PFSK-1 (cell line): ENCODE measurements at regions not wholly inside any gene's neighbourhood (a gene's known extent, or its start where the extent isn't known, plus 50 kb on each side); places are given as distances from the start of the nearest gene placed in this dataset.

Source experiments
- FOXP2 ChIP-seq: optimal IDR thresholded peaks from 2 replicates; pipeline ENCODE3; 2011; ENCODE audit warnings: borderline replicate concordance, control low read depth, inconsistent platforms; ENCODE audit not compliant: insufficient read depth; ENCODE audit errors: extremely low read length, extremely low read depth
- POLR2AphosphoS5 ChIP-seq: IDR thresholded peaks from 2 replicates; pipeline ENCODE4 v1.6.1; 2012; ENCODE audit warnings: low read depth, mild to moderate bottlenecking, control low read depth, low read length, moderate library complexity
- REST ChIP-seq, 2 experiments: IDR thresholded peaks; 2 replicates each; pipeline versions ENCODE4 v1.6.1 to v1.8.0; 2011 to 2012; ENCODE audit warnings: low read depth in 2 of 2, low read length in 2 of 2, control low read depth in 1 of 2, inconsistent platforms in 1 of 2, mild to moderate bottlenecking in 1 of 2, moderate library complexity in 1 of 2; ENCODE audit not compliant: insufficient read depth in 1 of 2
- SIN3A ChIP-seq: IDR thresholded peaks from 2 replicates; pipeline ENCODE4 v1.6.1; 2012; ENCODE audit warnings: mild to moderate bottlenecking, low read length, moderate library complexity, borderline replicate concordance; ENCODE audit not compliant: insufficient read depth
- TAF1 ChIP-seq: IDR thresholded peaks from 2 replicates; pipeline ENCODE4 v1.6.1; 2012; ENCODE audit warnings: low read length, control low read depth, borderline replicate concordance; ENCODE audit not compliant: insufficient read depth

DNA sequence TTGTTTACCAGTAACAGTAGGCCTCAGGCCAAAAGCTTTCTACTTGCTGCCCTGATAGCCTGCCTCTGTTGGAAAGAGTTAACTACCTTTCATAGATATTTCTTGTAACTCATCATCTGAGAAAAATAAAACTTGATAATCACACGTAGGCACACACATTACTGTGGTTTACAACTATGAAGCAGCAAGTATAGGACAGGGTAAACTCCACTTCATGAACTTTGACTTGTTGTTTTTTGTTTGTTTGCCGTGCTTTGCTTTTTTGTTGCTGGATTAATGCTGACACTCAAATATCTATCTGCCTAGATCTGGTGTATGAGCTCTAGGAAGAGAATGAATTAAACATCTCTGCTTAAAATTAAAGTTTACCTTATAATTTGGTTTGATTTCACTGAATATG is 924.7 kb upstream of the ADGRL2 start:
- no peak for TF ChIP-seq SIN3A
- TF ChIP-seq POLR2AphosphoS5: no peak
- TF ChIP-seq REST (IDR thresholded peaks at IDR 0.05; ENCODE audit: insufficient read depth in 1 of 2, low read depth in 2 of 2, low read length in 2 of 2): no peak
- TF ChIP-seq FOXP2: no peak

DNA sequence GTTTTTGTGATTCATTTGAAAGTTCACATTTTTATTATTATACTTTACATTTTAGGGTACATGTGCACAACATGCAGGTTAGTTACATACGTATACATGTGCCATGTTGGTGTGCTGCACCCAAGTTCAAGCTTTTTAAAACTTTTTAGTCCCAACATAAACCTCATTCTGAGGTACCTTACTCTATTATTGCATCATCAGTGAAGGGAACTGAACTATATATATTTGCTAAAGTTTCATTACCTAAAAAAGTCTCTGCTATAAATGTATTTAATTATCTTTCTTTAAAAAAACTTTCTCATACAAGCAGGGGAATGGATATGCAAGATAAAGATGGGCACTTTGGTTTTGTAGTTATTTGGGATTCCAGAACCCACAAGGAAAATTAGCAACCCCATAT is 931.4 kb upstream of the ADGRL2 start:
- no peak for TF ChIP-seq POLR2AphosphoS5
- no peak for TF ChIP-seq TAF1
- no peak for TF ChIP-seq SIN3A
- no peak for TF ChIP-seq REST (IDR thresholded peaks at IDR 0.05; ENCODE audit: insufficient read depth in 1 of 2, low read depth in 2 of 2, low read length in 2 of 2)
- TF ChIP-seq FOXP2: no peak

GRCh38 chr1:80847904-80848303 is 952.8 kb upstream of the ADGRL2 start:
- TF ChIP-seq FOXP2: no peak
- TF ChIP-seq POLR2AphosphoS5: no peak
- TF ChIP-seq TAF1: no peak
- no peak for TF ChIP-seq REST (IDR thresholded peaks at IDR 0.05; ENCODE audit: insufficient read depth in 1 of 2, low read depth in 2 of 2, low read length in 2 of 2)
- no peak for TF ChIP-seq SIN3A

DNA sequence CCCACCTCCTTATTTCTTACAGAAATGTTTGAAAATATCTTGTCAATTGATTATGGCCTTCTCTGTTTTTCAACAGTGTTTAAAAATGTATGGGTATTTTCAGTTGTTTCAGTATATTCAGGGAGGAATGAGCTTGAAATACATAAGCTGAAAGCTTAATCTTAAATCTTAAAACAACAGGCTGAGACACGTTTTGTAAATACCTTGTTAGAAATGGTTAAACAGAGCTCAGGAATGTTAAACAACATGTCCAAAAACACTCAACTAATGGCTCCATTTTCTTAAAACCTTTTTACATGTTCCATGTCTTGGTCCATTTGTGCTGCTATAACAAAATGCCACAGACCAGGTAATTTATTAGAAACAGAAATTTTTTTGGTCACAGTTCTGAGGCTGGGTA is 953.8 kb upstream of the ADGRL2 start:
- TF ChIP-seq SIN3A: no peak
- TF ChIP-seq TAF1: no peak
- no peak for TF ChIP-seq FOXP2
- no peak for TF ChIP-seq REST (IDR thresholded peaks at IDR 0.05; ENCODE audit: insufficient read depth in 1 of 2, low read depth in 2 of 2, low read length in 2 of 2)
- no peak for TF ChIP-seq POLR2AphosphoS5

DNA sequence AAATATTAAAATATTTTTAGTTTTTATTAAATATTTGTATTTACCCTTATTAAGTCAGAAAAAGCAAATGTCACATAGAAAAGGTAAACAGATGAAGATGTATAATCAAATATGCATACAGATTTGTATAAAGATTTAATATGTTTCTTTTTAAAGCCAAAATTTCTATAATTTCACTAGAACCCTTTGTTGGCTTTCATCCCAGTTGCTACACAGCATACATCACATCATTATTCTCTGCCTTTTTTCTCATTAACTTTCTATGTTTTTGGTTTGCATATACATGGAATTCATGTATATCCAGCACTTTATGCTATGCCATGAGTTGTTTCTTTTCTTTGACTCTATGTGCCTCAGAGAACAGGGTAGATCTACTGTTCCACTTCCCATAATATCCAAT is 957.9 kb upstream of the ADGRL2 start:
- TF ChIP-seq FOXP2 (no peak), TAF1 (no peak), SIN3A (no peak), POLR2AphosphoS5 (no peak), REST (IDR thresholded peaks at IDR 0.05; ENCODE audit: insufficient read depth in 1 of 2, low read depth in 2 of 2, low read length in 2 of 2) (no peak)
